Sigmoid colon (tissue), 6 donors: ENCODE measurements at regions not wholly inside any gene's neighbourhood (a gene's known extent, or its start where the extent isn't known, plus 50 kb on each side); places are given as distances from the start of the nearest gene placed in this dataset.

Experiments
- DNase-seq: peaks from one replicate; pipeline ENCODE4 v3.0.0-alpha.2; 2019
- H3K27ac ChIP-seq, 4 donors: fragments of 200-600 bp; sonication (generic); one replicate each; pipeline ENCODE4 v1.5.1; 2016 to 2019; ENCODE audit warnings: mild to moderate bottlenecking in 1 of 4
- H3K27me3 ChIP-seq, 3 donors: fragments of 200-600 bp; sonication (generic); one replicate each; pipeline ENCODE4 v1.5.1; 2019; ENCODE audit warnings: mild to moderate bottlenecking in 1 of 3
- H3K36me3 ChIP-seq, 4 donors: fragments of 200-600 bp; sonication (generic); one replicate each; pipeline ENCODE4 v1.5.1; 2016 to 2019
- H3K4me1 ChIP-seq, 4 donors: fragments of 200-600 bp; sonication (generic); one replicate each; pipeline ENCODE4 v1.5.1; 2017 to 2019
- H3K4me3 ChIP-seq, 4 donors: fragments of 200-600 bp; sonication (generic); one replicate each; pipeline ENCODE4 v1.5.1; 2017 to 2019; ENCODE audit warnings: mild to moderate bottlenecking in 2 of 4, moderate library complexity in 1 of 4
- H3K9me3 ChIP-seq, 4 donors: fragments of 200-600 bp in 3 of 4; sonication (generic) in 3 of 4; one replicate each; pipeline versions ENCODE4 v1.5.1 to v1.6.1; 2013 to 2019
- EP300 ChIP-seq, 4 donors: sonication (generic); formaldehyde crosslinking; IDR thresholded peaks; one replicate each; pipeline ENCODE4 v1.6.1; 2017; ENCODE audit warnings: antibody characterized with exemption in 4 of 4
- POLR2A ChIP-seq, 2 donors: fragments of 450-650 bp; IDR thresholded peaks; one replicate each; pipeline ENCODE4 v1.6.1; 2016; ENCODE audit warnings: antibody characterized with exemption in 2 of 2, mild to moderate bottlenecking in 2 of 2, moderate library complexity in 2 of 2
- POLR2AphosphoS5 ChIP-seq, 4 donors: sonication (generic); formaldehyde crosslinking; IDR thresholded peaks; one replicate each; pipeline ENCODE4 v1.6.1; 2017; ENCODE audit warnings: antibody characterized with exemption in 4 of 4
- WGBS, 2 donors: extraction: QIAGEN DNeasy Blood & Tissue Kit; methylation state at CpG; one replicate each; pipeline ENCODE4 v1.1.7; 2013; 5-methylcytosine and 5-hydroxymethylcytosine counted together
- intact Hi-C: fragments of 100-400 bp; cut with DNase I; formaldehyde crosslinking; loops from one replicate; pipeline ENCODE4 v1.15.1; 2023
- TF ChIP-seq, protein P1 (sequence below), 4 experiments: fragments of 450-650 bp in 3 of 4; fragments of 200-600 bp in 1 of 4; IDR thresholded peaks; one replicate each; pipeline ENCODE4 v1.5.1; 2016 to 2019; ENCODE audit warnings: antibody characterized with exemption in 4 of 4, mild to moderate bottlenecking in 3 of 4, moderate library complexity in 2 of 4
- donor health status: healthy with polysubstance abuse.
- donor health status: healthy.

DNA sequence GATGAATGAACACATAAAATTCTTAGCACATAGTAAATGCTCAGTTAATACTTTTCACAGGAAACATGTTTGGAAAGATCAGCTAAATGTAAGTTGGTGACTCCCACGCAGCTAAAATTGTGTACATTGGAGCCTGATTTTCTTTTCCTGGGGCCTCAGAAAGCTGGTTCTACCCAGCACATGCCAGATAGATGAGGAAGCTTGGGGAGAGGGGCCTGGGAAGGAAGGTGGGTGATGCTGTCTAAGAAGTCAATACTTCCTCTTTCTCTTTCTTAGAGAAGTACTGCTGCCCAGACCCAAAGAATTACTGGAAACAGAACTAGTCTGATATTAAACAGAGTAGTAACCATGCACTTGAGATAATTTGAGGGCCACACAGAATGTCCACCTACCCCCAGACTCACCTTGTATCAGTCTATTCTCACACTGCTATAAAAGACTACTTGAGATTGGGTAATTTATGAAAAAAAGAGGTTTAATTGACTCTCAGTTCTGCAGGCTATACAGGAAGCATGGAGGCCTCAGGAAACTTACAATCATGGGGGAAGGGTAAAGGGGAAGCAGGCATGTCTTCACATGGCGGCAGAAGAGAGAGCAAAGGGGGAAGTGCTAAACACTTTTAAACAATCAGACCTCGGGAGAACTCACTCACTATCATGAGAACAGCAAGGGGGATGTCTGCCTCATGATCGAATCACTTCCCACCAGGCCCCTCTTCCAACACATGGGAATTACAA is 123.3 kb upstream of the MED13L start:
- intact Hi-C loops: no loop called here
- Histone ChIP-seq H3K36me3 (no peaks in the 10 kb centered on the region), H3K4me3 (no peak overlapping the region), H3K27me3 (no peaks in the 10 kb centered on the region), H3K27ac (no peak overlapping the region), H3K4me1 (peaks cover 0 to 3% (median 0%) of the 10 kb centered on the region in 4 donors), H3K9me3 (no peaks in the 10 kb centered on the region)
- 64 to 94% methylated on average over 4 of the region's 4 CpGs for WGBS, 2 donors
- no peak for DNase-seq
- TF ChIP-seq POLR2AphosphoS5 (IDR thresholded peaks at IDR 0.05) (no peak), POLR2A (IDR thresholded peaks at IDR 0.05) (no peak), EP300 (IDR thresholded peaks at IDR 0.05) (no peak)
- TF ChIP-seq, protein P1, sequence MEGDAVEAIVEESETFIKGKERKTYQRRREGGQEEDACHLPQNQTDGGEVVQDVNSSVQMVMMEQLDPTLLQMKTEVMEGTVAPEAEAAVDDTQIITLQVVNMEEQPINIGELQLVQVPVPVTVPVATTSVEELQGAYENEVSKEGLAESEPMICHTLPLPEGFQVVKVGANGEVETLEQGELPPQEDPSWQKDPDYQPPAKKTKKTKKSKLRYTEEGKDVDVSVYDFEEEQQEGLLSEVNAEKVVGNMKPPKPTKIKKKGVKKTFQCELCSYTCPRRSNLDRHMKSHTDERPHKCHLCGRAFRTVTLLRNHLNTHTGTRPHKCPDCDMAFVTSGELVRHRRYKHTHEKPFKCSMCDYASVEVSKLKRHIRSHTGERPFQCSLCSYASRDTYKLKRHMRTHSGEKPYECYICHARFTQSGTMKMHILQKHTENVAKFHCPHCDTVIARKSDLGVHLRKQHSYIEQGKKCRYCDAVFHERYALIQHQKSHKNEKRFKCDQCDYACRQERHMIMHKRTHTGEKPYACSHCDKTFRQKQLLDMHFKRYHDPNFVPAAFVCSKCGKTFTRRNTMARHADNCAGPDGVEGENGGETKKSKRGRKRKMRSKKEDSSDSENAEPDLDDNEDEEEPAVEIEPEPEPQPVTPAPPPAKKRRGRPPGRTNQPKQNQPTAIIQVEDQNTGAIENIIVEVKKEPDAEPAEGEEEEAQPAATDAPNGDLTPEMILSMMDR (IDR thresholded peaks at IDR 0.05): no peak

DNA sequence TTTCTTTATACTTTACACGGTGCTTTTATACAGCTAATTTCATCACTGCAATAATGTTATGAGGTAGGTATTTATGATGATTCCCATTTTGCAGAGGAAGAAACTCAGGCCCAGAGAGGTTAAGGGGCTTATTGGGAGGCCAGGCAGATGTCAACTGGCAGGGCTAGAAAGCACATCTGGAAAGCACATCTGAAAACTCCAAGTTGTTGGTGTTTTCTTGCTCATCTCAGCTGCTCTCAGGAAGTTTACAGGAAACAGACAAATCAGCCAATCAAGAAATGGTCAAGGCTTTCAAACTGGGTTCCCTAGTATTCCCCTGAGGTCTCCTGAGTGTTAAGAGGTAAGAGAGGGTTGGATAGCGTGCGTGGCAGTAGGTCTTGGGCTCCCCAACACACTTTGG is 124.1 kb upstream of the MED13L start:
- no peak overlapping the region for H3K27ac ChIP-seq
- TF ChIP-seq, protein P1 (IDR thresholded peaks at IDR 0.05): no peak
- TF ChIP-seq POLR2AphosphoS5 (IDR thresholded peaks at IDR 0.05) (no peak), EP300 (IDR thresholded peaks at IDR 0.05) (no peak), POLR2A (IDR thresholded peaks at IDR 0.05) (no peak)
- intact Hi-C loops: no loop called here
- 87 to 91% methylated on average over 3 of the region's 3 CpGs for WGBS, 2 donors
- DNase-seq: no peak
- H3K4me3 ChIP-seq: no peak overlapping the region
- H3K9me3 ChIP-seq: no peaks in the 10 kb centered on the region
- no peaks in the 10 kb centered on the region for H3K36me3 ChIP-seq
- H3K4me1 ChIP-seq: peaks cover 0 to 7% (median 0%) of the 10 kb centered on the region in 4 donors
- no peaks in the 10 kb centered on the region for H3K27me3 ChIP-seq

DNA sequence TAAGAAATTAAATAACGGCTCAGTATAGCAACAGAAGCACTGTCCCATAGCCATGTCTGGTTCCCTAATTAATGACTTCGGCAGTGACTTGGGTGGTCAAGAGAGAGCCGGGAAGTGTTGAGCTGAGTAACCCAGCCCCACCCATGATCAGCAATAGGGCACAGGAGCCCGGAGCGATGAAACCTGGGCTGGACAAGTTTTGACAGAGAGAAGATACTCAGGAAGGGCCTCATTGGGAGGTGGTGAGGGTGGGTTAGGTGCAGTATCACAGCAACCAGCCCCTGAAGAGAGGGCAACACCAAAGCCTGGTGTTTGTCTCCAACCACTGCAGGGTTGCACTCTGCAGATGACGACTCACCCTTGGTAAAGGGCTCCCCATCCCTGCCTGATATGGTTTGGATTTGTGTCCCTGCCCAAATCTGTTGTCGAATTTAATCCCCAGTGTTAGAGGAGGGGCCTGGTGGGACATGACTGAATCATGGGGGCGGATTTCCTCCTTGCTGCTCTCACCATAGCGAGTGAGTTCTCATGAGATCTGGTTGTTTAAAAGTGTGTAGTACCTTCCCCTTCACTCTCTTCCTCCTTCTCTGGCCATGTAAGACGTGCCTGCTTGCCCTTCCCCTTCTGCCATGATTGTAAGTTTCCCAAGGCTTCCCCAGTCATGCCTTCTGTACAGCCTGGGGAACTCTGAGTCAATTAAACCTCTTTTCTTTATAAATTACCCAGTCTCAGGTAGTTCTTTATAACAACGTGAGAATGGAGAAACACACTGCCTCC is 124.9 kb upstream of the MED13L start:
- Histone ChIP-seq H3K36me3 (no peaks in the 10 kb centered on the region), H3K27ac (no peak overlapping the region), H3K4me3 (no peak overlapping the region), H3K9me3 (no peaks in the 10 kb centered on the region), H3K27me3 (no peaks in the 10 kb centered on the region), H3K4me1 (peaks cover 0 to 11% (median 0%) of the 10 kb centered on the region in 4 donors)
- 86 to 90% methylated on average over 11 of the region's 11 CpGs for WGBS, 2 donors
- DNase-seq: no peak
- TF ChIP-seq POLR2AphosphoS5 (IDR thresholded peaks at IDR 0.05) (no peak), POLR2A (IDR thresholded peaks at IDR 0.05) (no peak), EP300 (IDR thresholded peaks at IDR 0.05) (no peak)
- TF ChIP-seq, protein P1 (IDR thresholded peaks at IDR 0.05): no peak
- intact Hi-C loops: no loop called here

DNA sequence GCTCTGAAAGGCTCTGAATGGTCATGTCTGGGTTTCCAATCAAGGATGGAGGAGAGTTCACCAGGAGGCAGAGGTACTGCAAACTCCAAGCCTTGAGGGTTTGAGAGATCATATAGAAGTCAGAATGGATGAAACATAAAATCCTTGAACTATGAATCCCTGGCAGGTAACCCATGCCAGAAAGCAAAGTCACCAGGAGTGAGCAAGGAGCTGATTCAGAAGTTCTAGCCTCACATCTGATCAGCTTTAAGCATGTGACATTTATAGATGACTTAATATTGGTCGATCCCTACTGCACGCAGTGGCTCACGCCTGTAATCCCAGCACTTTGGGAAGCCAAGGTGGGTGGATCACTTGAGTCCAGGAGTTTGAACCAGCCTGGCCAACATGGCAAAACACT is 126.1 kb upstream of the MED13L start:
- no peak overlapping the region for H3K27ac ChIP-seq
- peaks cover 0 to 11% (median 0%) of the 10 kb centered on the region in 4 donors for H3K4me1 ChIP-seq
- intact Hi-C loops: no loop called here
- 96 to 98% methylated on average over 3 of the region's 3 CpGs for WGBS, 2 donors
- TF ChIP-seq POLR2A (IDR thresholded peaks at IDR 0.05): no peak
- no peak for TF ChIP-seq POLR2AphosphoS5 (IDR thresholded peaks at IDR 0.05)
- no peak for TF ChIP-seq EP300 (IDR thresholded peaks at IDR 0.05)
- TF ChIP-seq, protein P1 (IDR thresholded peaks at IDR 0.05): no peak
- H3K9me3 ChIP-seq: no peaks in the 10 kb centered on the region
- no peaks in the 10 kb centered on the region for H3K27me3 ChIP-seq
- no peak overlapping the region for H3K4me3 ChIP-seq
- no peaks in the 10 kb centered on the region for H3K36me3 ChIP-seq
- DNase-seq: no peak
